GM23248 (cell line): ENCODE measurements at regions not wholly inside any gene's neighbourhood (a gene's known extent, or its start where the extent isn't known, plus 50 kb on each side); places are given as distances from the start of the nearest gene placed in this dataset.

Experiments used
- EZH2 ChIP-seq: fragments of 200-600 bp; sonication (generic); IDR thresholded peaks from 2 replicates; pipeline ENCODE4 v1.6.1; 2018; ENCODE audit warnings: antibody characterized with exemption, mild to moderate bottlenecking; ENCODE audit not compliant: insufficient read depth, poor library complexity, severe bottlenecking
- EZH2phosphoT487 ChIP-seq: fragments of 200-600 bp; sonication (generic); IDR thresholded peaks from 2 replicates; pipeline ENCODE4 v1.6.1; 2018; ENCODE audit warnings: antibody characterized with exemption, moderate library complexity, mild to moderate bottlenecking, low read depth; ENCODE audit not compliant: insufficient read depth

DNA sequence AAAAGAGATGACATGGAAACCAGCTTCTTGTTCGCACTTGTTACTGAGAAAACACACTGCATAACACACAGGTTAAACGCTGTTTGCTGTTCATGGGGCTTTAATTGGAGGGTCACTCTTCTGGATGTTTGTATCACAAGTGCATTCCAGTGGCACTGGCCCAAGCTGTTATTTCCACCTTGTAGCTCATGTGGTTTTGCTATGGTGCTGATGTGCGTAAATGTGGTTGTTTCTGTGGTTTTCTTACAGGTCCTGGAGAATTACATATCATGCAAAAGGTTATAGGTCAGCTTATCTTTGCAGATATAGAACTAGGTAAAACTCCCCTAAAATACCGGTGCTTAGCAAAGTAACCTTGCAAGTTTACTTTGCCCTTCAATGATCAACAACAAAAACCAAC is 89.3 kb upstream of the AHI1 start:
- no peak for TF ChIP-seq EZH2
- no peak for TF ChIP-seq EZH2phosphoT487
